Esophagus squamous epithelium (tissue), 4 donors: ENCODE measurements at regions not wholly inside any gene's neighbourhood (a gene's known extent, or its start where the extent isn't known, plus 50 kb on each side); places are given as distances from the start of the nearest gene placed in this dataset.

ENCODE experiments used
- POLR2A ChIP-seq, 4 donors: fragments of 450-650 bp; IDR thresholded peaks; one replicate each; pipeline ENCODE4 v1.6.1; 2017; ENCODE audit warnings: antibody characterized with exemption in 4 of 4, mild to moderate bottlenecking in 4 of 4, moderate library complexity in 3 of 4
- TF ChIP-seq, protein P1 (sequence below), 6 experiments: fragments of 450-650 bp in 4 of 6; fragments of 200-600 bp in 2 of 6; sonication (generic) in 2 of 6; IDR thresholded peaks; one replicate each; pipeline ENCODE4 v1.5.1; 2016 to 2019; ENCODE audit warnings: antibody characterized with exemption in 6 of 6, mild to moderate bottlenecking in 4 of 6, moderate library complexity in 4 of 6

- no peak for TF ChIP-seq POLR2A (IDR thresholded peaks at IDR 0.05)
- TF ChIP-seq, protein P1, sequence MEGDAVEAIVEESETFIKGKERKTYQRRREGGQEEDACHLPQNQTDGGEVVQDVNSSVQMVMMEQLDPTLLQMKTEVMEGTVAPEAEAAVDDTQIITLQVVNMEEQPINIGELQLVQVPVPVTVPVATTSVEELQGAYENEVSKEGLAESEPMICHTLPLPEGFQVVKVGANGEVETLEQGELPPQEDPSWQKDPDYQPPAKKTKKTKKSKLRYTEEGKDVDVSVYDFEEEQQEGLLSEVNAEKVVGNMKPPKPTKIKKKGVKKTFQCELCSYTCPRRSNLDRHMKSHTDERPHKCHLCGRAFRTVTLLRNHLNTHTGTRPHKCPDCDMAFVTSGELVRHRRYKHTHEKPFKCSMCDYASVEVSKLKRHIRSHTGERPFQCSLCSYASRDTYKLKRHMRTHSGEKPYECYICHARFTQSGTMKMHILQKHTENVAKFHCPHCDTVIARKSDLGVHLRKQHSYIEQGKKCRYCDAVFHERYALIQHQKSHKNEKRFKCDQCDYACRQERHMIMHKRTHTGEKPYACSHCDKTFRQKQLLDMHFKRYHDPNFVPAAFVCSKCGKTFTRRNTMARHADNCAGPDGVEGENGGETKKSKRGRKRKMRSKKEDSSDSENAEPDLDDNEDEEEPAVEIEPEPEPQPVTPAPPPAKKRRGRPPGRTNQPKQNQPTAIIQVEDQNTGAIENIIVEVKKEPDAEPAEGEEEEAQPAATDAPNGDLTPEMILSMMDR (IDR thresholded peaks at IDR 0.05): no peak
Measured at GRCh38 chr21:31576428-31576827, 83.1 kb upstream of the SOD1 start.
